ENCODE measurements at regions not wholly inside any gene's neighbourhood (a gene's known extent, or its start where the extent isn't known, plus 50 kb on each side); places are given as distances from the start of the nearest gene placed in this dataset.

GRCh38 chr1:214124915-214125314 lies 137.1 kb downstream of the PROX1 start:
- no peak for TF ChIP-seq CTCF (IDR thresholded peaks at IDR 0.05; ENCODE audit: unreplicated experiment)
- Mint-ChIP-seq H3K4me1 (ENCODE audit: low read depth) (peaks cover 35% of the 10 kb centered on the region), H3K27ac (peak overlapping the region; percentile 92)

GRCh38 chr1:214125819-214126218 lies 138.0 kb downstream of the PROX1 start:
- DNase-seq (ENCODE audit: low spot score, unreplicated experiment) = no peak
- H3K9me3 Mint-ChIP-seq (ENCODE audit: low read depth) = peaks cover 3% of the 10 kb centered on the region
- no peaks in the 10 kb centered on the region for H3K27me3 Mint-ChIP-seq
- peak overlapping the region; percentile 73 for H3K27ac Mint-ChIP-seq
- TF ChIP-seq CTCF (IDR thresholded peaks at IDR 0.05; ENCODE audit: unreplicated experiment) = no peak
- peaks cover 35% of the 10 kb centered on the region for H3K4me1 Mint-ChIP-seq (ENCODE audit: low read depth)
- no peak overlapping the region for H3K4me3 Mint-ChIP-seq (ENCODE audit: low read depth)
- H3K36me3 Mint-ChIP-seq (ENCODE audit: insufficient read depth) = no peaks in the 10 kb centered on the region

More at GRCh38 chr1:214124915-214125314, 137.1 kb downstream of the PROX1 start:
- Mint-ChIP-seq H3K27me3 (no peaks in the 10 kb centered on the region), H3K36me3 (ENCODE audit: insufficient read depth) (no peaks in the 10 kb centered on the region), H3K4me3 (ENCODE audit: low read depth) (peak overlapping the region; percentile 4), H3K9me3 (ENCODE audit: low read depth) (peaks cover 3% of the 10 kb centered on the region)
- no peak for DNase-seq (ENCODE audit: low spot score, unreplicated experiment)

- no peak overlapping the region for H3K4me3 Mint-ChIP-seq (ENCODE audit: low read depth)
- no peaks in the 10 kb centered on the region for H3K27me3 Mint-ChIP-seq
- no peak for DNase-seq (ENCODE audit: low spot score, unreplicated experiment)
- no peak for TF ChIP-seq CTCF (IDR thresholded peaks at IDR 0.05; ENCODE audit: unreplicated experiment)
- peaks cover 2% of the 10 kb centered on the region for H3K9me3 Mint-ChIP-seq (ENCODE audit: low read depth)
- H3K4me1 Mint-ChIP-seq (ENCODE audit: low read depth) = peaks cover 33% of the 10 kb centered on the region
- no peak overlapping the region for H3K27ac Mint-ChIP-seq
- no peaks in the 10 kb centered on the region for H3K36me3 Mint-ChIP-seq (ENCODE audit: insufficient read depth)
These were observed 138.9 kb downstream of the PROX1 start for GRCh38 chr1:214126697-214127146.

GRCh38 chr1:214127705-214128104 lies 139.9 kb downstream of the PROX1 start:
- Mint-ChIP-seq H3K27me3 (peaks cover 1% of the 10 kb centered on the region), H3K4me1 (ENCODE audit: low read depth) (peaks cover 29% of the 10 kb centered on the region), H3K9me3 (ENCODE audit: low read depth) (no peaks in the 10 kb centered on the region), H3K27ac (no peak overlapping the region), H3K4me3 (ENCODE audit: low read depth) (no peak overlapping the region), H3K36me3 (ENCODE audit: insufficient read depth) (no peaks in the 10 kb centered on the region)
- TF ChIP-seq CTCF (IDR thresholded peaks at IDR 0.05; ENCODE audit: unreplicated experiment) = no peak
- no peak for DNase-seq (ENCODE audit: low spot score, unreplicated experiment)

GRCh38 chr1:214135886-214136285 lies 145.1 kb upstream of the SMYD2 start:
- no peak for TF ChIP-seq CTCF (IDR thresholded peaks at IDR 0.05; ENCODE audit: unreplicated experiment)
- H3K9me3 Mint-ChIP-seq (ENCODE audit: low read depth) = peaks cover 3% of the 10 kb centered on the region
- H3K4me3 Mint-ChIP-seq (ENCODE audit: low read depth) = no peak overlapping the region
- H3K4me1 Mint-ChIP-seq (ENCODE audit: low read depth) = peaks cover 12% of the 10 kb centered on the region
- no peak for DNase-seq (ENCODE audit: low spot score, unreplicated experiment)
- no peaks in the 10 kb centered on the region for H3K36me3 Mint-ChIP-seq (ENCODE audit: insufficient read depth)
- no peak overlapping the region for H3K27ac Mint-ChIP-seq
- H3K27me3 Mint-ChIP-seq = peaks cover 3% of the 10 kb centered on the region

Measured in progenitor cell of endocrine pancreas (in vitro differentiated cells).